KMS-11 (cell line): ENCODE measurements at regions not wholly inside any gene's neighbourhood (a gene's known extent, or its start where the extent isn't known, plus 50 kb on each side); places are given as distances from the start of the nearest gene placed in this dataset.

Source experiments
- H2AFZ ChIP-seq: fragments of 200-600 bp; sonication (generic); 2 replicates; pipeline ENCODE4 v1.6.1; 2016; ENCODE audit warnings: antibody characterized with exemption, mixed run types, low read depth
- H3K27ac ChIP-seq: fragments of 200-600 bp; sonication (generic); 2 replicates; pipeline ENCODE4 v1.6.1; 2016; ENCODE audit warnings: mild to moderate bottlenecking, mixed run types
- H3K27me3 ChIP-seq: fragments of 200-600 bp; sonication (generic); 2 replicates; pipeline ENCODE4 v1.6.1; 2017; ENCODE audit warnings: mild to moderate bottlenecking, low read depth, mixed run types, moderate library complexity; ENCODE audit not compliant: insufficient read depth
- H3K36me3 ChIP-seq: fragments of 200-600 bp; sonication (generic); 2 replicates; pipeline ENCODE4 v1.6.1; 2017; ENCODE audit warnings: mild to moderate bottlenecking, mixed run types; ENCODE audit not compliant: insufficient read depth
- H3K4me1 ChIP-seq: fragments of 200-600 bp; sonication (generic); 2 replicates; pipeline ENCODE4 v1.6.1; 2016; ENCODE audit warnings: mild to moderate bottlenecking, low read depth, mixed run types; ENCODE audit not compliant: poor library complexity, severe bottlenecking
- H3K4me2 ChIP-seq: fragments of 200-600 bp; sonication (generic); 2 replicates; pipeline ENCODE4 v1.7.0; 2016; ENCODE audit warnings: mild to moderate bottlenecking, mixed run types
- H3K4me3 ChIP-seq: fragments of 200-600 bp; sonication (generic); IDR thresholded peaks from 2 replicates; pipeline ENCODE4 v1.6.1; 2017; ENCODE audit warnings: low read depth, low read length, mixed read lengths; ENCODE audit not compliant: insufficient read depth
- H3K79me2 ChIP-seq: fragments of 200-600 bp; sonication (generic); 2 replicates; pipeline ENCODE4 v1.6.1; 2016; ENCODE audit warnings: low read depth, mixed run types; ENCODE audit not compliant: insufficient read depth
- H3K9ac ChIP-seq: fragments of 200-600 bp; sonication (generic); 2 replicates; pipeline ENCODE4 v1.6.1; 2016; ENCODE audit warnings: mild to moderate bottlenecking, mixed run types
- H4K20me1 ChIP-seq: fragments of 200-600 bp; sonication (generic); 2 replicates; pipeline ENCODE4 v1.6.1; 2016; ENCODE audit warnings: mild to moderate bottlenecking, mixed run types; ENCODE audit not compliant: insufficient read depth
- CTCF ChIP-seq: fragments of 200-600 bp; sonication (generic); conservative IDR thresholded peaks from 2 replicates; pipeline ENCODE4 v1.6.1; 2017; ENCODE audit warnings: low read depth, mild to moderate bottlenecking, antibody characterized with exemption, low read length, moderate library complexity, mixed read lengths

- no peak overlapping the region for H3K27ac ChIP-seq
- no peaks in the 10 kb centered on the region for H4K20me1 ChIP-seq
- no peaks in the 10 kb centered on the region for H3K36me3 ChIP-seq
- no peak overlapping the region for H3K4me3 ChIP-seq
- no peaks in the 10 kb centered on the region for H3K27me3 ChIP-seq
- no peak for TF ChIP-seq CTCF
- no peak overlapping the region for H3K4me2 ChIP-seq
- no peaks in the 10 kb centered on the region for H3K4me1 ChIP-seq
- no peak overlapping the region for H2AFZ ChIP-seq
- no peak overlapping the region for H3K9ac ChIP-seq
- no peaks in the 10 kb centered on the region for H3K79me2 ChIP-seq
These were observed 186.3 kb upstream of the SOX9 start for GRCh38 chr17:71934520-71934919.

GRCh38 chr17:71935341-71935740, 185.5 kb upstream of the SOX9 start:
- H3K27ac ChIP-seq: no peak overlapping the region
- no peak for TF ChIP-seq CTCF

GRCh38 chr17:71936977-71937376, 183.8 kb upstream of the SOX9 start:
- Histone ChIP-seq H2AFZ (no peak overlapping the region), H3K9ac (no peak overlapping the region), H3K4me2 (no peak overlapping the region), H3K4me1 (no peaks in the 10 kb centered on the region), H3K36me3 (no peaks in the 10 kb centered on the region), H4K20me1 (no peaks in the 10 kb centered on the region), H3K27ac (no peak overlapping the region), H3K4me3 (no peak overlapping the region), H3K79me2 (no peaks in the 10 kb centered on the region), H3K27me3 (no peaks in the 10 kb centered on the region)
- no peak for TF ChIP-seq CTCF

More at GRCh38 chr17:71935341-71935740, 185.5 kb upstream of the SOX9 start:
- Histone ChIP-seq H3K9ac (no peak overlapping the region), H3K4me1 (no peaks in the 10 kb centered on the region), H4K20me1 (no peaks in the 10 kb centered on the region), H2AFZ (no peak overlapping the region), H3K27me3 (no peaks in the 10 kb centered on the region), H3K4me2 (no peak overlapping the region), H3K36me3 (no peaks in the 10 kb centered on the region), H3K79me2 (no peaks in the 10 kb centered on the region), H3K4me3 (no peak overlapping the region)

- Histone ChIP-seq H3K4me1 (no peaks in the 10 kb centered on the region), H2AFZ (no peak overlapping the region), H3K9ac (no peak overlapping the region), H3K79me2 (no peaks in the 10 kb centered on the region), H3K4me3 (no peak overlapping the region), H3K27ac (no peak overlapping the region), H3K4me2 (no peak overlapping the region), H3K36me3 (no peaks in the 10 kb centered on the region), H3K27me3 (no peaks in the 10 kb centered on the region), H4K20me1 (no peaks in the 10 kb centered on the region)
- no peak for TF ChIP-seq CTCF
These were observed 182.9 kb upstream of the SOX9 start for GRCh38 chr17:71937914-71938313.
